ENCODE measurements at regions not wholly inside any gene's neighbourhood (a gene's known extent, or its start where the extent isn't known, plus 50 kb on each side); places are given as distances from the start of the nearest gene placed in this dataset.

- Histone ChIP-seq H3K9ac (ENCODE audit: low read length) (peak overlapping the region; percentile 75), H4K20me1 (ENCODE audit: low read length) (no peaks in the 10 kb centered on the region), H3F3A (ENCODE audit: low read length, unreplicated experiment) (no peaks in the 10 kb centered on the region), H3K9me2 (replicated peaks; ENCODE audit: low read length) (no peaks in the 10 kb centered on the region), H3K27ac (ENCODE audit: low read length) (peak overlapping the region; percentile 95), H3K79me2 (ENCODE audit: low read length) (no peaks in the 10 kb centered on the region), H3K4me1 (ENCODE audit: insufficient read depth, low read length) (peaks cover 28% of the 10 kb centered on the region), H3K36me3 (ENCODE audit: low read depth, low read length) (no peaks in the 10 kb centered on the region), H2AFZ (ENCODE audit: low read length) (no peak overlapping the region), H3K4me3 (ENCODE audit: low read length) (peak overlapping the region; percentile 31), H3K9me3 (ENCODE audit: low read length) (no peaks in the 10 kb centered on the region), H3K27me3 (ENCODE audit: low read length) (no peaks in the 10 kb centered on the region), H3K4me2 (ENCODE audit: low read length) (peak overlapping the region; percentile 73)
- DNase-seq (peak; percentile 90), ATAC-seq (peak; percentile 80)
- intact Hi-C loops (cut with micrococcal nuclease) = loop anchor here (1.0 kb wide), 2 partner anchors 15 to 72 kb away; no protein-coding TSS in a partner anchor
- POLR2A ChIA-PET (ENCODE audit: unreplicated experiment) = interaction anchor here (0.5 kb wide), 1 partner anchor 278 kb away, joined by 3 read pairs; no protein-coding TSS in a partner anchor
- BruUV-seq (replicated peaks) = no TSS peak
- CTCF ChIA-PET = interaction anchor here (0.6 kb wide), 2 partner anchors 531 to 925 kb away, joined by 3 to 9 read pairs; no protein-coding TSS in a partner anchor
- TF ChIP-seq EZH2 (IDR thresholded peaks at IDR 0.05; ENCODE audit: low read length, unreplicated experiment) (no peak), EZH2phosphoT487 (IDR thresholded peaks at IDR 0.05; ENCODE audit: borderline replicate concordance, low read length) (no peak), CTCF (conservative IDR thresholded peaks at IDR 0.05; ENCODE audit: low read depth, low read length) (no peak)
Measured at GRCh38 chr1:232149287-232150201, 480.4 kb downstream of the SIPA1L2 start.

- Histone ChIP-seq H3K27ac (ENCODE audit: low read length) (no peak overlapping the region), H3K9me2 (replicated peaks; ENCODE audit: low read length) (no peaks in the 10 kb centered on the region), H3K4me3 (ENCODE audit: low read length) (no peak overlapping the region), H3K4me1 (ENCODE audit: insufficient read depth, low read length) (peaks cover 36% of the 10 kb centered on the region), H3K9me3 (ENCODE audit: low read length) (no peaks in the 10 kb centered on the region), H3K27me3 (ENCODE audit: low read length) (no peaks in the 10 kb centered on the region), H3K4me2 (ENCODE audit: low read length) (no peak overlapping the region), H2AFZ (ENCODE audit: low read length) (no peak overlapping the region), H3K9ac (ENCODE audit: low read length) (no peak overlapping the region), H3K36me3 (ENCODE audit: low read depth, low read length) (no peaks in the 10 kb centered on the region), H3F3A (ENCODE audit: low read length, unreplicated experiment) (no peaks in the 10 kb centered on the region), H3K79me2 (ENCODE audit: low read length) (no peaks in the 10 kb centered on the region), H4K20me1 (ENCODE audit: low read length) (no peaks in the 10 kb centered on the region)
- intact Hi-C loops (cut with micrococcal nuclease) = no loop called here
- ATAC-seq (no peak), DNase-seq (no peak)
- ChIA-PET POLR2A (ENCODE audit: unreplicated experiment) (no interaction called here), CTCF (no interaction called here)
- TF ChIP-seq EZH2phosphoT487 (IDR thresholded peaks at IDR 0.05; ENCODE audit: borderline replicate concordance, low read length) (no peak), EZH2 (IDR thresholded peaks at IDR 0.05; ENCODE audit: low read length, unreplicated experiment) (no peak), CTCF (conservative IDR thresholded peaks at IDR 0.05; ENCODE audit: low read depth, low read length) (no peak)
- no TSS peak for BruUV-seq (replicated peaks)
Measured at GRCh38 chr1:232147215-232147614, 482.7 kb downstream of the SIPA1L2 start.

- no peaks in the 10 kb centered on the region for H3K9me3 ChIP-seq (ENCODE audit: low read length)
- DNase-seq (no peak), ATAC-seq (no peak)
- TF ChIP-seq EZH2 (IDR thresholded peaks at IDR 0.05; ENCODE audit: low read length, unreplicated experiment) (no peak), EZH2phosphoT487 (IDR thresholded peaks at IDR 0.05; ENCODE audit: borderline replicate concordance, low read length) (no peak), CTCF (conservative IDR thresholded peaks at IDR 0.05; ENCODE audit: low read depth, low read length) (no peak)
- no peak overlapping the region for H3K4me3 ChIP-seq (ENCODE audit: low read length)
- BruUV-seq (replicated peaks) = no TSS peak
- no peaks in the 10 kb centered on the region for H3K9me2 ChIP-seq (replicated peaks; ENCODE audit: low read length)
- ChIA-PET POLR2A (ENCODE audit: unreplicated experiment) (no interaction called here), CTCF (no interaction called here)
- H3K79me2 ChIP-seq (ENCODE audit: low read length) = no peaks in the 10 kb centered on the region
- H3K4me1 ChIP-seq (ENCODE audit: insufficient read depth, low read length) = peaks cover 36% of the 10 kb centered on the region
- no peaks in the 10 kb centered on the region for H3F3A ChIP-seq (ENCODE audit: low read length, unreplicated experiment)
- H3K9ac ChIP-seq (ENCODE audit: low read length) = no peak overlapping the region
- no peaks in the 10 kb centered on the region for H4K20me1 ChIP-seq (ENCODE audit: low read length)
- H3K27me3 ChIP-seq (ENCODE audit: low read length) = no peaks in the 10 kb centered on the region
- H2AFZ ChIP-seq (ENCODE audit: low read length) = no peak overlapping the region
- intact Hi-C loops (cut with micrococcal nuclease) = no loop called here
- no peak overlapping the region for H3K27ac ChIP-seq (ENCODE audit: low read length)
- H3K4me2 ChIP-seq (ENCODE audit: low read length) = no peak overlapping the region
- no peaks in the 10 kb centered on the region for H3K36me3 ChIP-seq (ENCODE audit: low read depth, low read length)
Measured at GRCh38 chr1:232146514-232146913, 483.4 kb downstream of the SIPA1L2 start.

Measured in PC-3 (cell line).